ENCODE measurements at regions not wholly inside any gene's neighbourhood (a gene's known extent, or its start where the extent isn't known, plus 50 kb on each side); places are given as distances from the start of the nearest gene placed in this dataset.

DNA sequence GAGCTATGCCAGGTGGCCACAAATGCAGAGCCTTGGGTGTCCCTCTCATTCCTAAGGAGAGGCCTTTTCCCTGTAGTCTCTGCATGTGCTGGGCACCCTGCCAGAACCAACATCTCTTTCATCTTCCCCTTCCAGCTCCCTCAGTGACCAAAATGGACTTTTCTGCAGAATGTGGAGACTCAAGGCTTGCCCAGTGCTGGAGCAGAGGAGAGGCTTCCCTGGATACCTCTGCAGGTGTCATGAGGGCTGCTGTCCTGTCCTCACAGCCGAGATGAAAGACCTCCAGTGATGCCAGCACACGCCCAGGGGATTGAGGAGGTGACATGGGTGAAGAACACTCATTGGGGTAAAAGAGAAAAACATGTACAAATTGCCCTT lies 347.0 kb upstream of the AJAP1 start:
- TF ChIP-seq, protein P1, sequence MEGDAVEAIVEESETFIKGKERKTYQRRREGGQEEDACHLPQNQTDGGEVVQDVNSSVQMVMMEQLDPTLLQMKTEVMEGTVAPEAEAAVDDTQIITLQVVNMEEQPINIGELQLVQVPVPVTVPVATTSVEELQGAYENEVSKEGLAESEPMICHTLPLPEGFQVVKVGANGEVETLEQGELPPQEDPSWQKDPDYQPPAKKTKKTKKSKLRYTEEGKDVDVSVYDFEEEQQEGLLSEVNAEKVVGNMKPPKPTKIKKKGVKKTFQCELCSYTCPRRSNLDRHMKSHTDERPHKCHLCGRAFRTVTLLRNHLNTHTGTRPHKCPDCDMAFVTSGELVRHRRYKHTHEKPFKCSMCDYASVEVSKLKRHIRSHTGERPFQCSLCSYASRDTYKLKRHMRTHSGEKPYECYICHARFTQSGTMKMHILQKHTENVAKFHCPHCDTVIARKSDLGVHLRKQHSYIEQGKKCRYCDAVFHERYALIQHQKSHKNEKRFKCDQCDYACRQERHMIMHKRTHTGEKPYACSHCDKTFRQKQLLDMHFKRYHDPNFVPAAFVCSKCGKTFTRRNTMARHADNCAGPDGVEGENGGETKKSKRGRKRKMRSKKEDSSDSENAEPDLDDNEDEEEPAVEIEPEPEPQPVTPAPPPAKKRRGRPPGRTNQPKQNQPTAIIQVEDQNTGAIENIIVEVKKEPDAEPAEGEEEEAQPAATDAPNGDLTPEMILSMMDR (IDR thresholded peaks at IDR 0.05; ENCODE audit: borderline replicate concordance, extremely low read depth, low read length, poor library complexity, severe bottlenecking) = no peak
- no peak for TF ChIP-seq EZH2 (IDR thresholded peaks at IDR 0.05; ENCODE audit: borderline replicate concordance, low read depth, low read length, severe bottlenecking)

Measured in DND-41 (cell line).